CD4-positive, alpha-beta T cell treated with Interferon alpha-2 for 1 hour (primary cell): ENCODE measurements at regions not wholly inside any gene's neighbourhood (a gene's known extent, or its start where the extent isn't known, plus 50 kb on each side); places are given as distances from the start of the nearest gene placed in this dataset.

ENCODE experiments used
- DNase-seq, 2 donors: peaks; one replicate each; pipeline ENCODE4 v3.0.0-alpha.2; 2020 to 2022

- no peak for DNase-seq
Observed at GRCh38 chrX:39726771-39727170, 371.0 kb downstream of the BCOR start.

- no peak for DNase-seq
Observed at GRCh38 chrX:39728025-39728424, 369.7 kb downstream of the BCOR start.

- no peak for DNase-seq
Observed at GRCh38 chrX:39728852-39729598, 368.7 kb downstream of the BCOR start.

GRCh38 chrX:39729981-39730661 is 367.6 kb downstream of the BCOR start:
- DNase-seq = no peak

- peak; percentile 54 to 56 for DNase-seq
Observed at GRCh38 chrX:39730662-39731329, 367.0 kb downstream of the BCOR start.

GRCh38 chrX:39731330-39731667 is 366.5 kb downstream of the BCOR start:
- no peak for DNase-seq

GRCh38 chrX:39731735-39732134 is 366.0 kb downstream of the BCOR start:
- no peak for DNase-seq

- DNase-seq = no peak
Observed at GRCh38 chrX:39733745-39734144, 364.0 kb downstream of the BCOR start.

GRCh38 chrX:39734174-39734776 is 363.5 kb downstream of the BCOR start:
- DNase-seq = no peak

GRCh38 chrX:39736216-39737211 is 361.2 kb downstream of the BCOR start:
- DNase-seq = no peak

- DNase-seq = no peak
Observed at GRCh38 chrX:39739585-39739984, 358.2 kb downstream of the BCOR start.

- no peak for DNase-seq
Observed at GRCh38 chrX:39740078-39740477, 357.7 kb downstream of the BCOR start.

GRCh38 chrX:39741904-39742303 is 355.9 kb downstream of the BCOR start:
- DNase-seq = no peak

- no peak for DNase-seq
Observed at GRCh38 chrX:39745818-39746217, 351.9 kb downstream of the BCOR start.

- DNase-seq = no peak
Observed at GRCh38 chrX:39749135-39749534, 348.6 kb downstream of the BCOR start.

- DNase-seq = no peak
Observed at GRCh38 chrX:39749728-39750127, 348.0 kb downstream of the BCOR start.

GRCh38 chrX:39750256-39750790 is 347.4 kb downstream of the BCOR start:
- DNase-seq = no peak

- DNase-seq = no peak
Observed at GRCh38 chrX:39750848-39751247, 346.9 kb downstream of the BCOR start.

- no peak for DNase-seq
Observed at GRCh38 chrX:39752815-39753214, 344.9 kb downstream of the BCOR start.

- no peak for DNase-seq
Observed at GRCh38 chrX:39753293-39753996, 344.3 kb downstream of the BCOR start.
